ELR (cell line): ENCODE measurements at regions not wholly inside any gene's neighbourhood (a gene's known extent, or its start where the extent isn't known, plus 50 kb on each side); places are given as distances from the start of the nearest gene placed in this dataset.
"Not testable (repeated sequence)": the region's sequence is repeated elsewhere in the genome, so short reads cannot be mapped to it uniquely, and the experiment has no call there.

Experiments used
- DNase-seq: peaks from one replicate; pipeline ENCODE4 v3.0.0-alpha.2; 2015; ENCODE audit warnings: low read depth

DNA sequence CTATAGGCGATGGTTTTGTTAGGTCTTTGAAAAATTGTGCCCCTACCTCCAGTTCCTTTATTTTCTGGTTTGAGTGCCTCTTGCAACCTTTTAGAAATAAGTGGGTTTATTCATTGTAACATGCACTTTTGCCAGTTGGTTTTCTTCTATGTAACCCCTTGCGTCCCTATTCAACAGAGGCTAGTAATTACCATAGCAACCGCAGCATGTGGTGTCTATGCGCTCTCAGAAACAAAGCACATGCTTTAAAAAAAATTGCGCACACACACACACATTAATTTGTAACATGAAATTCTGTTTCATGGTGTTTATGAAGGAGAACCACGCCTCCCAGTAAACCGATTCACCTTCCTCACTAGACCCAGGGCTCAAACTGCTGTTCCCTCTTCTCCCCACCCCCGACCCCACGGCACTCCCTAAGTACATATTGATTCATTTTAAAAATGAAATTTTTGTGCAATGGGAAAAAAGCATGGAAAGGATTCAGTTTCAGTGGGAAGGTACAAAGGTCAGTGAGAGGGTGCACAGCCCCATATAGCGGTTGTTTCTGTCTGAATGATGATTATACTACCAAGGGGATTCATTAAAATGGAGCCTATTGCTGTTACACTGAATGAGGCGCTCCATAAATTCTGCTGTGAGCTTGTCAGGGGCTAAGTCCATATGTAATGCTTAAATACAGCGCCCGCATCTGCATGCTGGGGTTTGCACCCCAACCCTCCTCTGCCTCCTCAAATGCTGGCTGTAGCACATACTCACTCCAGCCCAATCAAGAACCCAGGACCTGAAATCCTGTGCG lies 206.9 kb downstream of the ICOS start:
- no peak for DNase-seq

DNA sequence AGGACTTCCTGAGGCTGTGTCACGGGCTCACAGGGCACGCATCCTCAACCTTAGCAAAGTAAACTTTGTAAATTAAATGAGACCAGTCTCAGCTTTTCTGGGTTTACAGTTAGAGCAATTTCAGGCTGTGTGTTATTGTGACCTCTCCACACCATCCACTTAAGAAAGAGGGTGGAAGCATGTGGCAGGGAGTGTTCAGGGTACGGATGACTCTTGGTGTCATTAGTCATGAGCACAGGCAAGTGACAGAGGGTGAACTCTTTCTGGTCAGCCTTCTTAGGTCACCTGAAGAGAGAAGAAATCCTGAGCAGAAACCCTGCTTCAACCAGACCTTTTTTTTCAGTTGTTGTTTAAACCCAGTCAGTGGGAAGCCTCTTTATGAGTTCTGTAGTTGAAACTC lies 207.9 kb downstream of the ICOS start:
- DNase-seq: no peak

DNA sequence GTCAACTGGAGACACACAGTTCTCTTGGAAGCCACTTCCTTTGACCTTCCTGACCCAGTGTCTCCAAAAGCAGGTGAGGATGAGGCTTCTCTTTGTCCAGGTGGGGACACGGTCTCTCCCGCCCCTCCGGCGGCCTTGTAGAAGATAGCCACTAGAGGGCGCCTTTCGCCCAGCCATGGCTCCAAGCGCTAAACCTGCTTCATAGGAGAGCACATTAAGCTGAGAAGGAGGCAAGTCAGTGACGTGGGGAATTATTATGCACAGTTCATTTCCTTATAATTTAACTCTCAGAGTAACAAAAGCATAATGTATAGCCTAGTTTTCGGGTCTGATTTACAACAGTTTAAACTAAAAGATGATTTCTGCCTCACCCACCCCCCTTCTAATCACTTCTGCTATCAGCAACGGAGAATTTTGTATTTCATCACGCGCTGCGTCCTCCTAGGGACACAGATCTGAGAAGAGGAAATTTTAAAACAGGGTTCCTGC lies 208.7 kb downstream of the ICOS start:
- peak; percentile 73 for DNase-seq

DNA sequence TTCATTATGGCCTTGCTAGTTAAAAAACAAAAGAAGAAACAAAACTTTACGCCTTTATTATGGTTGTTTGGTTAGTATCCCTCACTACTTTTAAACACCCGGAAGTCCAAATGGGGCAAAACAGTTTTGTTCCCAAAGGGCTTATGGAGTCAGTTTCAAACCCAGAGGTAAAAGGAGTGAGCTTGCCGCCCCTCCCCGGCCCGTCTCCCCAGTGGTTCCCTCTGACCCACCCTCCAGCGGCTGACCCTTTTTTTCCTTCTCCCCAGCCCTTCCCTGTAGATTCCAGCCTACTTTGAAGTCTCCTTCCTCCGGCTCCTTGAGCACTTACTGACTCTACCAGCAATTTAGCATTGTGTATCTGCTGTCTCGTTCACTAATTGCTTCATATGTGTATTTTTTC lies 209.2 kb downstream of the ICOS start:
- no peak for DNase-seq

DNA sequence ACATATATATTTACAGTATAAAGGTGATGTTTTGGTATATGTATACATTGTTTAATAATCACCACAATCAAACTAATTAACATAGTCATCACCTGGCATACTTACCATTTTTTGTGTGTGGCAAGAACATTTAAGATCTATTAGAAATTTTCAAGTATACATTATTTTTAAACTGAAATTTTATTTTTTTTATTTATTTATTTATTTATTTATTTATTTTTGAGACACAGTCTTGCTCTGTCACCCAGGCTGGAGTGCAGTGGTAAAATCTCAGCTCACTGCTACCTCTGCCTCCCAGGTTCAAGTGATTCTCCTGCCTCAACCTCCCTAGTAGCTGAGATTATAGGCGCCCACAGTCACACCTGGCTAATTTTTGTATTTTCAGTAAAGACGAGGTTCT lies 210.5 kb downstream of the ICOS start:
- DNase-seq: not testable (repeated sequence)

DNA sequence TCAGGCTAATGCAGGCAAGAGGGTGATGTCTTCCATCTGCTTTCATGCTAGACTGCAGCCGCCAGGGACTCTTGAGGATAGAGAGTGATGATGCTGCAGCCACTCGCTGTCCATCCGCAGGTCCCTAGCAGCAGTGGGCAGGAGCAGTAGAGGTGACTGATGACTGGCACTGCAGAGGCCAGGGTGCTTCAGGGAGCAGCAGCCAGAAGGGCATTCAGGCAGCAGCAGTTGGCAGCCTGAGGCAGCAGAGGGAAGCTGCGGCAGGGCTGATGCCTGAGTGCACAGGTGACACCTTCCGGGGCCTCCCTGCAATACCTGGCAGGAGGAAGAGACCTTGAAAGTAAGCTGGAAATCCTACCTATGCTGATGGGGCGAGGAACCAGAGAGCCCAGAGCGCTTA lies 214.2 kb downstream of the ICOS start:
- DNase-seq: no peak

DNA sequence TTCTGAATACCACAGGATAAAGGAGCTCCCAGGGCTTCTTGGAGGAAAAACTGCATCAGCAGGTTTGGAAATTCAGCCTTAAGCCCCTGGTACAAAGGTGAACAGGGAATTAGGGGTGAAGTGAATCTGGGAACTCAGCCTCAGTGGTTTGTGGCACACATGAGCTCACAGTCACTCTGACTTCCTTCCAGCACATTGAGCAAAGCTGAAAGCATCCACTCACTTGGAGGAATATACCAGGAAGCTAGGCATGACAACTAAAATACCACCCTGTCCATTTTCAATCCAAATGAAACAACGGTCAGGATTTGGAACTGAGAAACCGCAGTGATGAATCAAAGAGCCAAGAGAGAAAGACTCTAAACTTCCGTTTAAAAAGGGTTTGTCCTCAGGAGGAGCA lies 216.1 kb downstream of the ICOS start:
- DNase-seq: no peak

DNA sequence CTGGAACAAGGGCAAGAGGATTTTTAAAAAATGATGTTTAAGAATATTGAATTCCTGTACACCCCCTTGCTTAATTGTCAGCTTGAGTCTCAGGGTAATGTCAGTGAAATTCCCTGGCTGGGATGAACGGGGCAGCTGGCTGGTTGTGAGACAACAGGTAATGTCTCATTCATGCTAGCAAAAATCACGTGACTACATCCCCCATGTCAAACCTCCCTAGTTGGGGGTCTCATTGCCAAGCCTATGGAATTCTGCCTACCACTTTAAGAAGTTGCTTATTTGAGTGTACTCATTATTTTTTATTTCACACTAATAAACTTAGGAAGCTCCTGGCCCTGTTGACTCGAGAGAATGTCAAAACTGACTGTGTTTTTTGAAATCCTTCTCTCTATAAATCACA lies 218.3 kb downstream of the ICOS start:
- DNase-seq: no peak

DNA sequence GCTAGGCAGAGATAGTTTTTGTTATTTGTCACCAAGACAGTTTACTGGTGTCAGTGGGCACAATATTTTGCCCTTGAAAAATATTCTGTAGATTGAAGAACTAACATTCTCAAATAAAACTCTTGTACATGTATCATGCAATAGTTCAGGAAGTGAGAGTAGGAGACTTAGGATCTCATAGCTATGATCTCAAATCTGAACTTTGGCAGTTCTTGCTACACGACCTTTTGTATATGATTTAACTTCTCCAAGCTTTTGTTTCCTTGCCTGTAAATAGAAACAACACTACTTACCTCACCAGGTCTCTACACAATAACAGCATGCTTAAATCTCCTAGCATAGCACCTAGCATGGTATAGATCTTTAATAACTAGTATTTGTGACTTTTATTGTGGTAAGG lies 219.9 kb downstream of the ICOS start:
- no peak for DNase-seq

DNA sequence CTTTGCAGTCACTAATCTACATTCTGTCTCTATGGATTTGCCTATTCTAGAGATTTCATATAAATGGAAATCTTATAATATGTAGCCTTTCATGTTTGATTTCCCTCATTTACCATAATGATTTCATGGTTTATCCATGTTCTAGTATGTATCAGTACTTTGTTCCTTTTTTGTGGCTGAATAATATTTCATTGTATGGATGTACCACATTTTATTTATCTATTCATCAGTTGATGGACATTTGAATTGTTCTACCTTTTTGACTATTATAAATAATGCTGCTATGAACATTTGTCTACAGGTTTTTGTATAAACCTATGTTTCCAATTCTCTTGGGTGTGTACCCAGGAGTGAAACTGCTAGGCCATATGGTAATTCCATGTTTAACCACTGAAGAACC lies 221.1 kb downstream of the ICOS start:
- no peak for DNase-seq

DNA sequence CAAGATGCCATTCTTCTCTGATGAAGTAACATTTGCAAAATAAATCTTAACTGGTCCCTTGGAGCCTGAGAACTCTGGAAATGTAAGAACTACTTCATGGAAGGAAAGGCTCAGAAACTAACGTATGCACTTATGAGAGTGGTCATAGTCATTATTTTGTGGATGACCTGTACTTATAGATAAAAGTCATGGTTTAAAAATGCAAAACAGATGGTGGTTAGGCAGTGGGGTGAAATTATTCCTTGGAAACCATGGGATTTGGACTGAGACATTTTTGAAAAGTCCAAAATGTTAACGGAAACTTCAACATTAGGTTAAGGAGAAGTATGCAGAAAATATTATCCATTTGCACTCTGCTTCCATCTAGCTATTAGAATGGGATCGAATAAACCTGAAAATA lies 223.0 kb downstream of the ICOS start:
- DNase-seq: no peak

DNA sequence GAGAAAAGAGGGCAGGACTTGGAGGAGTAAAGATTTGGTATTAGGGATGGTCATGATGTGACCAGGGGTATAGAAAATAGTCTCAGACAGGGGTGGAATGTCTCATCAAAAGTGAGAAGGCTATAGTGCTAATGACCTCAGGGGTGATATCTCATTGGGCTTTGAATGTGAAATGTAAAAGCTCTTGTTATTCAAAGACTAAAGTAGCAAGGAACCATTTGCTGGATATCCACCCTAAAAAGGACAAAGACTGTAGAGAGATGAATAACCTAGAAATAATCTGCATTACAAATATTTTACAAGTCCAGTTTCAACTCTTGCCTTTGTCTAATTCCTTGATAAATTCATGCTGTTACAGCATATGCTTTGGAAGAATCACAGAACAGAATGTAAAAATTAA lies 224.4 kb downstream of the ICOS start:
- DNase-seq: no peak

DNA sequence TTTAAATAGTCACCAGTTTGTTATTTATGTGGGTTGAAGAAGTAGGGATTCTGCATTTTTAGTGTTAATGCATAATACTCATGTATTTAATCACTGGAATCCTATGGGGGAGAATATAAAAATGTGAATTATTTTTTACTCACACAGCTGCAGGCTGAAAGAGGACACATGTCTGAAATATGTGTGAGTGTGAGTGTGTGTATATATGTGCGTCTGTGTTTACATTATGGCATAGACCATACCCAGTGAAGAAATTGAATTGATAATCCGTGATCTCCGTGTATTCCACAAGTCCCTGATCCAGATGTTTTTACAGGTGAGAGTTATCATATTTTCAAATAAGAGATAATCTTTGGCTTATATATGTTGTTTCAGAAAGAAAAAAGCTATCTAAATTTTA lies 225.3 kb downstream of the ICOS start:
- no peak for DNase-seq

DNA sequence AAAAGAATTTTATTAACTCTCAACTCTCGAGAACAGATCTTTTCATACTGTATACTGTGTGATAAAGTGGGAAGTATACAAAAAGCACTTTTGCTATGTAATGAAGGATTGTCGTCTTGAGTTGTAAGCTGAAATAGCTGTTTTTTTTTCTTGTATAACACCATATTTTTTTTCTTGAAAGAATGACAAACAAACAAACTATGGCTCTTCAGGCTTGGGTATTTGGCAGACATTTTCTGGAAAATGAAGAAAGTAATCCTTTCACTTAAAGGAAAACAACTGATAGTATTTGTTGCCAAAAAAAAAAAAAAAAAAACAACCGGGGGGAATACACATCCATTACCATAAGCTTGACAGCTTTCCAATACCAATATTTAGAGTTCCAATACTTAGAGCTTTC lies 230.4 kb downstream of the ICOS start:
- DNase-seq: no peak

DNA sequence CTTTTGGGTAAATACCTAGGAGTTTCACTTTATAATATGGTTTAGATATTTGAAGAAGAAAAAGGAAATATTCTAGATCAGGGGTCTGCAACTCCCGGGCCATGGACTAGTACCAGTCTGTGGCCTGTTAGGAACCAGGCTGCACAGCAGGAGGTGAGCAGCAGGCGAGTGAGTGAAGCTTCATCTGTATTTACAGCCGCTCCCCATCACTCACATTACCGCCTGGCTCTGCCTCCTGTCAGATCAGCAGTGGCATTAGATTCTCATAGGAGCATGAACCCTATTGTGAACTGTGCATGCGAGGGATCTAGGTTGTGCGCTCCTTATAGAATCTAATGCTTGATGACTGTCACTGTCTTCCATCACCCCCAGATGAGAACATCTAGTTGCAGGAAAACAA lies 231.1 kb downstream of the ICOS start:
- DNase-seq: not testable (repeated sequence)

DNA sequence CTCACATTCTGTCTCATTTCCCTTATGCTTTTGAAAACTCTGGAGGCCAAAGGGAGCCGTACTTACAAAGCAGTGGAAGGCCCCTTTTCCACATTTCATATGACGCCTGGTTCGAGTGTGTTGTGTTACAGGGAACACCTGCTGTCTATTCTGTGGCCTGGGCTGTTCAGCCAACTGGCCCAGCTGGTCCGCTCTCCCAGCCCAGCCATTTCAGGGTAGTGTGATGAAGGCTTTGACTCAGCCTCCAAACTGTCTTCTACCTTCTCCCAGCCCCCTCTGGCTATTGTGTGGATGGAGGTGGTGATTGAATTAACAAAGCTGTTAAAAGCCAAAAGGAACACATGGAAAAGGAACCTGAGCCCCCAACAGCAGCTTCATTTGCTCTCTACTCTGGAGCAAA lies 233.8 kb downstream of the ICOS start:
- no peak for DNase-seq

DNA sequence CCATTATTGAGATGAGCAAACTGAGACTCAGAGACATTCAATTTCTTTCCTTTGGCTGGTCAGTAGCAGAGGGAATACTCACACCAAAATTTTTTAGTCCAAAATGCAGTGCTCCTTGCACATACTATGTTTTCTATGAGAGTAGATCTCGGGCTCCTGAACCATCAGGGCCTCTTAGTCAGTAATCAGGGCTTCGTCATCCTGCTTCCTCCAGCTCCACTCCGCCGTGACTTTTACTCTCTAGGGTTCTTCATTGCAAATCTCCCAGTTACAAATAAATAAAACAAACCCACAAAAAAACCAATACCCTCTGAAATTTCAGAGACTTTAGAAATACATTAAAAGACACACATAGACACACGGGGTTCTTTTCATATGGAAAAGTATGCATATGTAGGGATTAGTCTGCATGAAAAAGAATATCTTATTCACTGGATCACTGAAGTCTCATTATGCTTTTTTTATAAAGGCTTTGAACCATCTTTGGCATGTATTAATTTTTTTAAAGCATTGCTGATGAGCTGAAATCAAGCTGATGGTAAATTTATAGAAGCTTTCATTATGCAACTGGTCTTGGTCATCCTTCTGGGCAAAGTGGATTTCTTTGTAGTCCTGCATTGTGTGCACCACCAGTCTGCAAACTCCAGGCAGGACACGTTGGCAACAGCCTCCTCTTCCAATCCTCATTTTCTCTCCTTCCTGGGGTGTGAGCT lies 235.0 kb downstream of the ICOS start:
- DNase-seq: no peak

DNA sequence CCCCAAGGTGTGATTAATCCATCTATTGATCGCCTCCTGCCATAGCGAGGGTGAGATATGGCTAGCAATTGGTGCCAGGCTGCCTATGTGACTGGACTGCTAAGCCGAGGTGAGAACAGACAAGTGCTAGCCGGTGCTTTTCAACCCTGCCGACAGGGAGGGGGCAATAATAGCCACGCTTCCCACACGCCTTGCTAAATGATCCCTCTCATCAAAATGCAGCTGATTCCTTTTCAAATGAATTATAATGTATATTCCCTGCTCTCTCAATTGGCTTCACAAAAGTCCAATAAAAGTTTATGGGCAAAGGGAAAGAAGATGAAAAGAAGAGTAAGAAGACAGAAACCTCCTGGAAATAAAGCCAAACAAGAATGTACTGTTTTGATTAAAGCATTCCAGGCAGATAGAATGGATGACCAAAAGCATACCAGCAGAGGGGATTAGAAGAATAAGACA lies 235.6 kb downstream of the ICOS start:
- DNase-seq: no peak

DNA sequence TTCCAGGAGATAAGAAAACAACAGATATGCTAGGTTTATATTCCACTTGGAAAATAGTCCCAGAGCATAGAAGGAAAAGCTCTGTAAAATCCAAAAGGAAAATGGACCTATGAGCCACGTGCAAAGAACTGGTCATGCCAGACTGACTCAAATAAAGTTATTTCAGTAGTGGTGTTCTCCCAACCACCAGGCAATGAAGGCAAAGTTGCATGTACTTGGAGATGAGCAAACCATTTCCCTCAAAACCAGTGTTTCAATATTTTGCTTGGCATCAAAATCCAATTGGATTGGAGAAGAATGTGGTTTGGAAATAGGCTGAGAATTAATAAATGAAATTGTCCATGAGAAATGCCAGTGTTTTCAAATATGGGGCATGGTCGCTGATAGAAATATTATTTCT lies 237.5 kb downstream of the ICOS start:
- no peak for DNase-seq

DNA sequence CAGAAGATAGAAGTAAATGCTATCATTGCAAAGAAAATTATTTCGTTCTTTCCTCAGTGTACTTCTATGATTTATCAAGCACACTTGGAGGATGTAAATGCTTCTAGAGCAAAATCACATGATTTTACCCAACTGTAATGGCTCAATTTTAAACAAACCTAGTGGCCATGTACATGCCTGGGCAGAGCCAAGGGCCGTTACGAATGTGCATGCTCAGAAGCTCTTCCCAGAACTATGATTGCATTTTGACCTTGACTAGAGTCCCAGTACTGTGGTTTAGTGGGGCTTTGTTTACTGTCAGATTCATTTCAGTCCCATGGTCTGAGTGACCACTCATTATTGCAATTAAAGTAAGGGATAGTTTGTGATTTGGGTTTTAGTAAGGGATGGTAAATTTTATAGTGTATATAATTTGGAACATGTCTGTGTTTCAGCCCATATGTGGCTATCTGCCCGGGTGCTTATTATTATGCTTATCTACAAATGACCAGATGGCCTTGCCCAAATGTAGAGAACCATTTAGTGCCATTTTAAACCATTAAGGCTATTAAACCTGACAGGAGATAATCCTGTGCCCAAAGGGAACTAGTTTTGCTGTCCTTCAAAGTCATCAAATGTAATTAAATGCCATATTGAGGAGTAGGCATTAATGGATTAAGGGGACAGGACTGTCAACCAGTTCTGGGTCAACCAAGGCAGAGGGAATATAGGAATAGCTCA lies 239.1 kb downstream of the ICOS start:
- DNase-seq: no peak

DNA sequence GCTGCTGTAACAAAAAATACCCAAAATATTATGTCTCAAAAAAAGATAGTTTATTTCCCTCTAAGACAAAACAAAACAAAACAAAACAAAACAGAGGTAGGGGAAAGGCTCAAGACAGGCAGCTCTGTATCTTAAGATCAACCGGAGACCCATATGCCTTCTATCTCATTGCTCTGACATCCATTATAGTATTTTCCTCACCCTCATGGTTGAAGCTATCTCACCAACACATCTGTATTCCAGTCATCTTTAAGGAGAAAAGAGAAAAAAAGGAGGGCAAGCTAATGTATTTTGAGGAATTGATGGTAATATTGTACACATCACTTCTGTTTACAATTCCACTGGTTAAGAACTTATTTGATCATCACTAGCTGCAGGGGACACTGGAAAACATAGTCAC lies 239.7 kb downstream of the ICOS start:
- no peak for DNase-seq

DNA sequence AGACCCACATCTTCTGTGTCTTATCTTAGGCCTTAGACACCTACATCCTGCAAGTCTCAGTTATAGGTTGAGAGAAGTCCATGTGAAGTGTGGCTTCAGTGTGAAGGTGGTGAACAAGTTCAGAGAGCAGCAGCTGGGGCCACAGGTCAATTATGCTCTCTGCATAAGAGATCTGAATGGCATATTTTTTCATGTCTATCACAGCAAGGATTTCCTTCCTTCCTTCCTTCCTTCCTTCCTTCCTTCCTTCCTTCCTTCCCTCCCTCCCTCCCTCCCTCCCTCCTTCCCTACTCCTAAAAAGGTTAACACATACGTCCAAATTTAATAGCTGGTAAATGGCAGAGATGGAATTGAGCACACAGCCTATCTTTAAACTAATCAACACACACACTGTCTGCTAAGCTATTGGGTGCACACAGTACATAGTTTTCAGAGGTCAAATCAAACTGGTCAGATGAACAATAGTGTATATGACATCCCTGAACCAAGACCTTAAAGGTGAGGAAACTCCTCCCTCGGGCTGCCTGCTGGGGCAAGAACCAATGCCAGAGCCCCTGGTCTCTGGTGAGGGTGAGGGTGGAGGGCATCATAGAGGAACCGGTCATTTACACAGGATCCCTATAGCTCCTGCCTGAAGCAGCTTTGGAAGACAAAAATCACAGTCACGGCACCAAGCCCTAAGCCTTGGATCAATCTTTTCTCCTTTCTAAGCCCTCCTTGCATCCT lies 240.9 kb downstream of the ICOS start:
- no peak for DNase-seq
